ENCODE measurements at regions not wholly inside any gene's neighbourhood (a gene's known extent, or its start where the extent isn't known, plus 50 kb on each side); places are given as distances from the start of the nearest gene placed in this dataset.

DNA sequence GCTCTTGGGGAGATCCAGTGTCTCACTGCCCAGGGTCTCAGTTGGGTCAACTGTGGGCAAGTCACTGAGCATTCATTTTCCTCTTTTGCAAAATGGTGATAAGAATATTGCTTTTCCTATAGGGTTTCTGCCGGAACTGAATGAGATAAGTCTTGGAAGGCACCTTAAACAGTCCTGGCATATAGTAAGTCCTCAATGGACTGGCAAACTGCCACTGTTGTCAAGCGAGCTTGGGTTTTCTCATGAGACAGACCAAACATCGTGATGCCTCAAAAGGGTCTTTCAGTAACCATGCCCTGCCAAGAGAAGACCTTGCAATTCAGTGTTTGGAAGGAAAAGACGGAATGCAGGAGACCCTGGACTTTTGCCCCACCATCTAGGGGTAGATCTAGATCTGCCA lies 251.5 kb downstream of the WDR11 start:
- Histone ChIP-seq H3K9me3 (ENCODE audit: control insufficient read depth in 1 of 2, insufficient read depth in 1 of 2, low read depth in 1 of 2, low read length in 2 of 2) (no peaks in the 10 kb centered on the region), H3K79me2 (ENCODE audit: insufficient read depth, low read length) (no peaks in the 10 kb centered on the region), H3K27me3 (ENCODE audit: insufficient read depth, low read length) (no peaks in the 10 kb centered on the region), H3K36me3 (ENCODE audit: control insufficient read depth in 1 of 2, insufficient read depth in 2 of 2, low read length in 2 of 2) (no peaks in the 10 kb centered on the region), H3K9ac (ENCODE audit: low read length) (no peak overlapping the region), H4K20me1 (ENCODE audit: insufficient read depth) (no peaks in the 10 kb centered on the region), H2AFZ (ENCODE audit: low read depth, low read length, poor library complexity, severe bottlenecking) (no peak overlapping the region), H3K4me2 (ENCODE audit: low read length) (no peak overlapping the region), H3K9me2 (ENCODE audit: insufficient read depth) (no peaks in the 10 kb centered on the region; the same call in 1 of the 2 replicates), H3K4me1 (ENCODE audit: control insufficient read depth in 1 of 2, insufficient read depth in 2 of 2, low read length in 2 of 2) (no peaks in the 10 kb centered on the region), H3K27ac (ENCODE audit: low read depth, low read length) (no peak overlapping the region), H3K4me3 (replicated peaks in 1 of 2; ENCODE audit: low read depth in 1 of 2, low read length in 2 of 2) (no peak overlapping the region)
- TF ChIP-seq CBX3 (IDR thresholded peaks at IDR 0.05; ENCODE audit: low read depth) (no peak), ZNF274 (IDR thresholded peaks at IDR 0.05; ENCODE audit: low read depth, low read length) (no peak), CEBPB (IDR thresholded peaks at IDR 0.05; ENCODE audit: low read depth) (no peak), POLR2AphosphoS5 (IDR thresholded peaks at IDR 0.05; ENCODE audit: low read depth, low read length) (no peak), EZH2 (IDR thresholded peaks at IDR 0.05) (no peak), TCF7L2 (IDR thresholded peaks at IDR 0.05; ENCODE audit: borderline replicate concordance, extremely low read depth, insufficient read depth, insufficient read length) (no peak), ZFX (IDR thresholded peaks at IDR 0.05) (no peak), EZH2phosphoT487 (IDR thresholded peaks at IDR 0.05; ENCODE audit: borderline replicate concordance) (no peak), SP1 (IDR thresholded peaks at IDR 0.05; ENCODE audit: low read depth) (no peak)
- TF ChIP-seq, protein P1, sequence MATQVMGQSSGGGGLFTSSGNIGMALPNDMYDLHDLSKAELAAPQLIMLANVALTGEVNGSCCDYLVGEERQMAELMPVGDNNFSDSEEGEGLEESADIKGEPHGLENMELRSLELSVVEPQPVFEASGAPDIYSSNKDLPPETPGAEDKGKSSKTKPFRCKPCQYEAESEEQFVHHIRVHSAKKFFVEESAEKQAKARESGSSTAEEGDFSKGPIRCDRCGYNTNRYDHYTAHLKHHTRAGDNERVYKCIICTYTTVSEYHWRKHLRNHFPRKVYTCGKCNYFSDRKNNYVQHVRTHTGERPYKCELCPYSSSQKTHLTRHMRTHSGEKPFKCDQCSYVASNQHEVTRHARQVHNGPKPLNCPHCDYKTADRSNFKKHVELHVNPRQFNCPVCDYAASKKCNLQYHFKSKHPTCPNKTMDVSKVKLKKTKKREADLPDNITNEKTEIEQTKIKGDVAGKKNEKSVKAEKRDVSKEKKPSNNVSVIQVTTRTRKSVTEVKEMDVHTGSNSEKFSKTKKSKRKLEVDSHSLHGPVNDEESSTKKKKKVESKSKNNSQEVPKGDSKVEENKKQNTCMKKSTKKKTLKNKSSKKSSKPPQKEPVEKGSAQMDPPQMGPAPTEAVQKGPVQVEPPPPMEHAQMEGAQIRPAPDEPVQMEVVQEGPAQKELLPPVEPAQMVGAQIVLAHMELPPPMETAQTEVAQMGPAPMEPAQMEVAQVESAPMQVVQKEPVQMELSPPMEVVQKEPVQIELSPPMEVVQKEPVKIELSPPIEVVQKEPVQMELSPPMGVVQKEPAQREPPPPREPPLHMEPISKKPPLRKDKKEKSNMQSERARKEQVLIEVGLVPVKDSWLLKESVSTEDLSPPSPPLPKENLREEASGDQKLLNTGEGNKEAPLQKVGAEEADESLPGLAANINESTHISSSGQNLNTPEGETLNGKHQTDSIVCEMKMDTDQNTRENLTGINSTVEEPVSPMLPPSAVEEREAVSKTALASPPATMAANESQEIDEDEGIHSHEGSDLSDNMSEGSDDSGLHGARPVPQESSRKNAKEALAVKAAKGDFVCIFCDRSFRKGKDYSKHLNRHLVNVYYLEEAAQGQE (IDR thresholded peaks at IDR 0.05; ENCODE audit: low read depth): no peak
- intact Hi-C loops (cut with micrococcal nuclease): no loop called here
- DNase-seq (ENCODE audit: low read depth, low spot score) (no peak), ATAC-seq (no peak)
- BruUV-seq (replicated peaks): no TSS peak
- CTCF ChIA-PET: no interaction called here
- POLR2A ChIA-PET: no interaction called here
- RAD21 ChIA-PET (ENCODE audit: low non-redundant PET in 1 of 2, low total read pairs in 2 of 2, uncharacterized antibody in 2 of 2, unreplicated experiment in 2 of 2): no interaction called here
